ENCODE measurements at regions not wholly inside any gene's neighbourhood (a gene's known extent, or its start where the extent isn't known, plus 50 kb on each side); places are given as distances from the start of the nearest gene placed in this dataset.

DNA sequence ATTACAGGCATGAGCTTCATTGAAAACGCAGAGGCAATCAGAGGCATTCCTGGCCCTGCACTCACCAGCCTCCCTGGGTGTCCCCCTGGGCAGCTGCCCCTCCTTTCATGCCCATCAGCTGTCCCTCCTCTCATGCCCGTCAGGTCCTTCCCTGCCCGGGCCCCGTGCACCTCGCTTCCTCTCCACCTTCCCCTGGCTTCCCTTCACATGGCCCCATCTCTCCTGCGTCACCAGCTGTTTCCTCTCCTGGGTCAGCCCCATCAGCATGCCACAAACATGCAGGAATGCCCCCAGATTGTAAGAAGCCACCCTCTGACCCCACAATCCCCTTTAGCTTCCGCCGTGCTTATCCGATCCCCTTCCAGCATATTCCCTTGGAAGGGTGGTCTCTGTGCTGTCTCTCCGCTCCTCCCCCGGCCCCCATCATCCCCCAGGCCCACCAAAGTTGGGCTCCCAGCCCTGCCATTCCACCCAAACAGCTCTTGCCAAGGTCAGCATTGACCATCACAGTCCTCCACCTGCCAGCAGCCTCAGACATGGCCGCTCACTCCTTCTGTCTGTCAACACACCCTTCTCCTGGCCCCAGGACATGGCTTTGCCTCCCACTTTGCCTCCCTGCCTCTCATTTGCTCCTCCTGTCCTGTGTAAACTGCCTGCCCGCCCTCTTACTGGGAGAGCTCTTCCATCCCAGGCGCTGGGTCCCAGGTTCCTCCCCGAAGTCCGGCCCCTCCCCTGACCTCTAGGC, 98.6 kb upstream of the IER5L start:
- no peak for DNase-seq

DNA sequence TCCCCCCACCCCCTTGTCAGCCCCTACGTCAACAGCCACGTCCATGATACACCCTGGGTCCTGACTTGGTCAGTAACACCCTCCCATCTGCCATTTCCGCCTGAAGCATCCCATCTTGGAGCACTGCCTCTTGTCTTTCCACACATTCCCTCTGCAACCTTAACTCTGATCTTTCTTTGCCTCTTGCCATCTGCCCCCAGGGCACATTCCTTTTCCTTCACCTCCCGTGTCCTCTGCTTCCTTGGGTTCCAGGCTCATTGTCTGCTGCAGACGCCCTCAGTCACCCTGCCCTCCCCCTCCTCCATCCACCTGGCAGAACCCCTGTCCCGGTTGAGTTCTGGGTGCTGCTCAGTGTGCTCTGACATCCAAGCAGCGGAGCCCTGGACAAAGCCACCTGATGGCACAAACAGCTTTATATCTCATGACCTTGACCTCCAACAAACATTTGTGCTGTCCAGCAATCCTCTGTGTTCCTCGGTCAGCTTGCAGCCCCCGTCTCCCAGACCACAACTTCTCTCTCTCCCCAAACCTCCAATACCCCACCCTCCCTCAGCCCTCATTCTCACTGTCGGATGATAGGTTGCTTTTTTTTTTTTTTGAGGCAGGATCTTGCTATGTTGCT, 97.7 kb upstream of the IER5L start:
- DNase-seq, result no peak

DNA sequence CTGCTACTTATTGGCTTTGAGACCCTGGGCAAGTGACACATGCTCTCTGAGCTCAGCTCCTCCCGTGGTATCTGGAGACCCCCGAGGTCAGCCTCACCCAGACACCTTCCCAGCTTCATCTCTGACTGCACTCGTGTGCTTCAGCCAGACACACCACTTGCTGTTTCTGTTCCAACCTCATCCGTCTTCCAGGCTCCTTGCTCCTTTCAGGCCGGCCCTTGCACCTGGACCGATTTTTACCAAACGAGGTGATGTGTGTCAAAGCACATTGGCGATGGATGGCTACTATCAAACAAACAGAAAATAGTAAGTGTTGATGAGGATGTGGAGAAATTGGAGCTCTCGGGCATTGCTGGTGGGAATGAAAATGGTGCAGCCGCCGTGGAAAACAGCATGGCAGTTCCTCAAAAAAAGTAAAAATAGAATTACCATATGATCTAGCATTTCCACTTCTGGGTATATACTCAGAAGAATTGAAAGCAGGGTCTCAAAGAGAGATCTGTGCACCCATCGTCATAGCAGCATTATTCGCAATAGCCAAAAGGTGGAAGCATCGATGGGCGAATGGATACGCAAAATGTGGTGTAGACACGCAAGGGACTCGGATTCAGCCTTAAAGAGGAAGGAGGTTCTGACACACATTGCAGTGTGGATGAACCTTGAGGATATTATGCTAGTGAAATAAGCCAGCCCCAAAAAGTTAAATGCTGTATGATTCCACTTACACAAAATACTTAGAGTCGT, 96.1 kb upstream of the IER5L start:
- no peak for DNase-seq

DNA sequence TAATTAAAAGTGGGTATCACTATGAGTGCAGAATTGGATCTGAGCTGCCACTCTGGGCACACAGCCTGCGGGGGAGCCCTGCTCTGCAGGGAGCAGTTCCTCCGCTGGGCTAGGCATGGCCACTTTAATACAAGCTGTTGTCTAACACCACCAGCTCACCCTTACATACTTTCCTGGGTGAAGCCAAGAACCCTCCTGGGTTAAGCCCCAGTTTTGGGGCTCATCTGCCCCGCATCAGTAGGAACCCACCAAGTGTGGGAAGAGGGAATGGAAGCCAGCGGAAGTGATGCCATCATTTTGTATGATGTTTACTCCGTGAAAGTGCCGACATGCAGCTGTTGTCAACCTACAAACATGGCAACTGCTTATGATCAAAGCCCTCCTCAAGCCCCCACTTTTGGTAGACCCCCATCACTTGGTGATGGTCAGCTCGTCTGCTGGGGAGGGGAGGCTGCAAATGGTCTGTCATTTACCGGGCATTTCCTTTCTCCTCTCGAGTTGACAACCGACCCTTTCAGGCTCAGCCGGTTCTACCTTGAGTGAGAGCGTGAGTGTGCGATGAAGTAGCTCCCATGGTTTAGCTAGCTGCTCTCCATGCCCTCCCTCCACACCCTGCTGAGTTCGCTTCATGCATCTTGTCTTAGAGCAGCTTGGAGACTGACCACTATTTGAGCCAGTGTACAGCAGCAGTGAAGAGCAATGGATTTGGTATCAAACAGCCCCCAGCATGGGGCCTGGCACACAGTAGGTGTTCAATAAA, 95.3 kb upstream of the IER5L start:
- DNase-seq, result no peak

DNA sequence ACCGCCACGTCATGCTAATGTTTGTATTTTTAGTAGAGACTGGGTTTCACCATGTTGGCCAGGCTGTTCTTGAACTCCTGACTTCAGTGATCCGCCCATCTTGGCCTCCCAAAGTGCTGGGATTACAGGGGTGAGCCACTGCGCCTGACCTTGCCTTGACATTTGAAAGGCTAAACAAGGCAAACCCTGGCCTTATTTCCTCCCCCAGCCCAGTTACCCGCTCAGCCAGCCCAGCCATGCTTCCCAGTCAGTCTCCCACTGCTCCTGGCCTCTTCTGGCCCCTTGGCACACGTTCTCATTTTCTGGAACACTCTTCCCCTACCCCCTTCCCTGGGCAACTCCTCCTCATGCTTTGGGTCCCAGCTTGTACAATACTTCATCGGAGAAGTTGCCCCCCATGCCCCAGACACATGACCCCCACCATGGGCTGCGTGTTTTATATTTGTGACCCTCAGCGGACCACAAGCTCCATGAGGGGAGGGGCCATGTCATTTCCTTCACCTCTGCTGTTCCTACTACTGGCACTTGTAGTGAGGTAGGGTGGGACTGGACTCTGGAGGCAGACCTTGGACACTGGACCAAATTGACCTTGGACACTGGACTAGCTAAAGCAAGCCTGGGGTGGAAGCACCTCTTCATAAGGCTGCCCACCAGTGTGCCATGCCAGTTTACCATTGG, 94.4 kb upstream of the IER5L start:
- no peak for DNase-seq

DNA sequence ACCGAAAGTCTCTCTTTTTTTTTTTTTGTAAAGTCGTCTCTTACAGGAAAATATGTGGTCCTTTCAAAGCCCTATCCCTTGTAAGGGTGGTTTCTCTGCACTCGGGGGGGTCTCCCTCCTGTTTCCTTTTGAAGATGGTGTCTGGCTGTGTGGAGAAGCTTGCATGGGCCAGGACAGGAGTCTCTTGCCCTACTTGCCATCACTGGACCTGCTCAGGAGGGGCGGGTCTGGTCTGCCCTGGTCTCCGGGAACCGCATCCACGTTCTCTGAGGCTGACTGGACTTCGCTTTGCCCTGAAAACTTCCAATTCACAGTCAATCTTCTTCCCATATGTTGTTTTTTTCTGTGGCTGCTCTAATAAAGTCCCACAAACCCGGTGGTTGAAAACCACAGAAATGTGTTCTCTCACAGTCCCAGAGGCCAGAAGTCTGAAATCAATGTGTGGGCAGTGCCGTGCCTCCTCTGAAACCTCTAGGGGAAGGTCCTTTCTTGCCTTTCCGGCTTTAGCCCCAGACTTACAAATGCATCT, 92.9 kb upstream of the IER5L start:
- DNase-seq, result peak; percentile 46

DNA sequence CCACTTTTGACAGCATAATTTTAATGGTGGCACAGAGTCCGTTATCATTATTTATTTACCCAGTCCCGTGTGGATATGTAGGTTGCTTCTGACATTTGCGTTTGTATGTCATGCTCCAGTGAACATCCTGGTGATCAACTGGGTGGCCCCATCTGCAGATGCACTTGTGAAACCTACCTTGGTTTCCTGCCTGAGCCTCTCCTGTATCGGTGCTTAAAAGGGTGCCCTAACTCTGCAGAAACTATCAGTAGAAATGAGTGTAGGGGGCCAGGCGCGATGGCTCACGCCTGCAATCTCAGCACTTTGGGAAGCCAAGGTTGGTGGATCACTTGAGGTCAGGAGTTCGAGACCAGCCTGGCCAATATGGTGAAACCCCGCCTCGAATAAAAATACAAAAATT, 92.1 kb upstream of the IER5L start:
- no peak for DNase-seq

DNA sequence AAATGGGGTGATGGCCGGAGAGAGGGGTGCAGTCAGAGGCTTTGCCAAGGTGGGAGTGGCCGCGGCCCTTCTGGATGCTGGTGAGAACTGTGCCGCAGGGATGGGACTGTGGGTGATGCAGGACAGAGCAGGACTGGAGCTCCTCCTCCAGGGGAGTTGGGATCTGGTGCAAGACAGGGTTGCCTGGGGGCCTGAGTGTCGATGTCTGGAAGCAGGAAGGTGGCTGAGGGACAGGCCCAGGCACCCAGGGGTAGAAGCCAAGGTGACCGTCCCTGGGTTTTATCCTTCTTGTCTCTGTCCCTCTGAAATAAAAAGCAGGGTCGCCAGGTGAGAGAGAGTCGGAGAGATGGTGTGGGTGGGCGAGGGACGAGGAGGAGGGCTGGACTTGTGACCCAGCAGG, 89.1 kb upstream of the IER5L start:
- DNase-seq, result no peak

DNA sequence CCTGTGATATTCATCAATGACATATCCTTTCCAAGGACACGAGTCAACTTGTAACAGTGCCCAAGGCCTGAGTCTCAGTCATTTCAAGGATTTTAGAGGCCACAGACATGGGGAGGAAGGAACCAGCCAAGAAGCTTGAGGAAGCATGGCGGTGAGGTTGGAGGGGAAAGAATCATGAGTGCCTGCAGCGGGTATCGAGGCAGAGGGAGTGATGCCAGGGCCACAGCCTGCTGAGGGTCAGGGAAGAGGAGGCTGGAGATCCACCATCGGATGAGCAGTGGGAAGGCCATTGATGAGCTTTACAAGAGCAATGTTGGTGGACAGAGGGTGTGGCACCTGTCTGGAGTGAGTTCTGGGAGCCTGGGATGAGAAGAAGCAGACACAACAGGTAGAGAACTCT, 88.5 kb upstream of the IER5L start:
- DNase-seq, result no peak

DNA sequence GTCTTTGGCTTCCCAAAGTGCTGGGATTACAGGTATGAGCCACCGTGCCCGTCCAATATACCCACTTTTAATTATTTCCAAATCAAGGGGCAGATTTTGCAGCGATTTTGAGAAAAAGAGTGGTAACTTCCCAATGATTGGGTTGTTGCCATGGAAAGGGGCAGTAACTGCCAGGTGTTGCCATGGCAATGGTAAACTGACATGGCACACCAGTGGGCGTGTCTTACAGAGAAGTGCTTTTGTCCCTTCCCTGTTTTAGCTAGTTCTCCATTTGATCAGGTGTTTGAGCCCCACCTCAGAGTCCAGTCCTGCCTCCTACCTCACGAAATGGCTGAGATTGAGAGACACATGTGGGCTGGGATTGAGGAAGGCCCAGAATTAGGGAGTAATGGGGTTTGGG, 86.3 kb upstream of the IER5L start:
- no peak for DNase-seq

DNA sequence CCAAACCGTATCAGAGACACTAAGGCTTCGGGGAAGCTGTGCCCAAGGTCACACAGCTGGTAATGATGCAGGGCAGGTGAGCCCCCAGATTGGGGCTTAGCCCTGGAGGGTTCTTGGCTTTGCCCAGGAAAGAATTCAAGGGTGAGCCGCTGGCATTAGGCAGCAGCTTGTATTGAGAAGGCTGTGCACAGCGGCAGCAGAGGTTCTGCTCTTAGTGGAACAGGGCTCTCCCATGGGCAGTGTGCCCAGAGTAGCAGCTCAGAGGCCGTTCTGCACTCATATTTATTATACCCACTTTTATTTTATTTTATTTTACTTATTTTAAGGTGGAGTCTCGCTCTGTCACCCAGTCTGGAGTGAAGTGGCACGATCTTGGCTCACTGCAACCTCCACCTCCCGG, 85.8 kb upstream of the IER5L start:
- DNase-seq, result no peak

DNA sequence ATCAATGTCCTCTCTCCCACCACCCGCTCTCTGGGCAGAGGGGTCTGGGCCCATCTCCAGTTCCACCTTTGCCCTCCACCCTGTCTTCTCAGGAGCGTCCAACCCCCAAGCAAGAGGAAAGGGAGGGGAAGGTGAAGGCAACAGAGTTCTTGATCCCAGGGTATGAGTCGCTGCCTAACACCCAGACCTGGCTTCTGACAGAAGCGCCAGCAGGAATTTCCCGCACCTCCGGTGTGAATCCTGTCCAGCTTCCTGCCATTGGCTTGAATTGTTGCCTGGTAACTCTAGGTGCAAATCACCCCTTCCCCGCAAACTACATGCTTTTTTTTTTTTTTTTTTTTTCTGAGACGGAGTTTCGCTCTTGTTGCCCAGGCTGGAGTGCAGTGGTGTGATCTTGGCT, 84.2 kb upstream of the IER5L start:
- no peak for DNase-seq

DNA sequence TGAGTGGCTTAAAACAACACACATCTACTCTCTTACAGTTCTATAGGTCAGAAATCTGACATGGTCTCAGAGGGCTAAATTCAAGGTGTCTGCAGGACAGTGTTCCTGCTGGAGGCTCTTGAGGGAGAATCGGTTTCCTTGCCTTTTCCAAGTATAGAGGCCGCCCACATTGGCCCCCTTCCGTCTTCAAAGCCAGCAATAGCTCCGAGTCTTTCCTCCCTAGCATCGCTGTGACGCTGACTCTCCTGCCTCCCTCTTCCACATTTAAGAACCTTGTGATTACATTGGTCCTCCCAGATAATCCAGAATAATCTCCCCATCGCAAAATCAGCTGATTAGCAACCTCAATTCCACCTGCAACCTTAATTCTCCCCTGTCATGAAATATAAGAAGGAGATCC, 81.3 kb upstream of the IER5L start:
- no peak for DNase-seq

DNA sequence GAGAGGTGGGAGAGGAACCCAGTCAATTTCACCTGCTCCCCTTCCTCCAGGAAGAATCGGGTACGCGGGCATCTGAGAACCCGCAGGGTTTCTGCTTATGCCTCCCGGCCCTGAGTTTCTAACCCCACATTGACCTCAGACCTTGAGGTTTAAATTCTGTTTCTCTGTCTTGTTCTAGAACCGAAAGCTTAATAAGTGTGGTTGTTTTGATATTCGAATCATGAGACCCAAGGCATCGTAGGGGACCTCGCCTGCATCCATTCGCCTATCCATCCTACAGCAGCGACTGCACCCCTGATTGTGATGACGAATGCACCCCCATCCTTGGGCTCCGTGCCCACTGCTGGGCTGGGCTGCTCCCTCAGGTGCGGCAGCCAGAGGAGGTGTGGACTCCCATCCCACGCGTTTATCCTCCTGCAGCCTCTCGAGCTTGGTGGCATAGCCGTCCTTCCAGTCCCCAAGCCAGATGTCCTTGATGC, 80.8 kb upstream of the IER5L start:
- no peak for DNase-seq

DNA sequence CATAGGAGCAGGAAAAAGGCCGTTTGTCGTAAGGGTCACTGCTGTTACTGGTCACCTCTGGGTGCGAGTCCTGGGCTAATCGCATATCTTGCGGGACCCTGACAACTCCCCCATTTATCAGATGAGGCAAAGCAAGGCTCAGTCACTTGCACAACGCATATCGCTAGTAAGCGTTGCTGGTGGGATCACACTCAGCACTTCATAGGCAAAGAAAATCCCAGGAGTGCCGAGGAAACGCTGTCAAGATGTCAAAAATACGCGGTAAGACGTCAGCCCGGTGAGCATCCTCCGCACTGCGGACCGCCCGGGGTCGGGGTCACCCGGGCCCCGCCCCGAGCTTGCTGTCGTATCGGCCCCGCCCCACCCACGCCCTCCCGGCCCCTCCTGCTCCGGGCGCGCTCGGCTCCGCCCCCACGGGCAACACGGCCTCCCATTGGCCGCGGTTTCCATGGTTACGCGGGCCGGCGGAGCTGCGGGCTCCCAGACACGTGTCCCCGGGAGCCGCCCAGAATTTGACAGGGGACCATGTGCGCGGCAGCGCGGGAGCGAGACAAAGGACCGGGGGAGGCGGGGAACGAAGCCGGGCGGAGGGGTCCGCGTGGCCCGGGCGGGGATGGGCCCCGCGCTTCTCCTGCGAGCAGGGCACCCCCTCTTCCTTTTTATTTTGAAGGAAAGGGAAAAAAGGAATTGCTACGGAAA, 80.2 kb upstream of the IER5L start:
- peak; percentile 68 for DNase-seq

DNA sequence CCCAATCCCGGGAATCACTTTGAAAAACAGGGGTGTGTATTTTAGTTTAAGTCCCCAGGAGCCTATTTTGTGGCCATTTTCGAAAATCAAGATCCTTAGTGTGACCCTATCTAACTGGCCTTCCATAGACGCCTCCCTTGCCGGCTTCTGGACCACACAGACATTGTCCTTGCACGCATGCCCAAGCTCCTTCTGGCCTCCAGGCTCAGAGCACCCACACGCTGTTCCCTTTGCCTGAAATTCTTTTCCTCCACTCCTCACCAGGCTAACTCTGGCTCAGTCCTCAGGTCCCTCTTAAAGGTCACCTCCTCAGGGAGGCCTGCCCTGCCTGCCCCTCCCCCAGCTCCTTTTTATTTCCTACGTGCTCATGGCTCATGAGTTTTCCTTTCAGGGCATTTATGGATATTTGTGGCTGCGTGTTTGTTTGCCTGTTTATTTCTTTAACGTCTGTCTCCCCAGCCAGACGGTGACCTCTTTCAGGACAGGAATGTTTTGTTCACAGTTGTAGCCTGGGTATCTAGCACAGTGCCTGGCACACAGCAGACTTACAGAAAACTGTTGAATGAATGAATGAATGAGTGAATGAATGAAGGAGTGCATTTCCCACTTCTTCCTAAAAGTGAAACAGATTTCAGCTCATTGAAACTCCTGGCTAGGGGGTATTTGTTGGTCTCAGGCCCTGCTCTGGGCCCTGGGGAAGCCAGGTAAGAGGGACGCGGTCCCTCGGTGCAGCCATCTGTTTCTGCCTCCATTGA, 79.1 kb upstream of the IER5L start:
- no peak for DNase-seq

DNA sequence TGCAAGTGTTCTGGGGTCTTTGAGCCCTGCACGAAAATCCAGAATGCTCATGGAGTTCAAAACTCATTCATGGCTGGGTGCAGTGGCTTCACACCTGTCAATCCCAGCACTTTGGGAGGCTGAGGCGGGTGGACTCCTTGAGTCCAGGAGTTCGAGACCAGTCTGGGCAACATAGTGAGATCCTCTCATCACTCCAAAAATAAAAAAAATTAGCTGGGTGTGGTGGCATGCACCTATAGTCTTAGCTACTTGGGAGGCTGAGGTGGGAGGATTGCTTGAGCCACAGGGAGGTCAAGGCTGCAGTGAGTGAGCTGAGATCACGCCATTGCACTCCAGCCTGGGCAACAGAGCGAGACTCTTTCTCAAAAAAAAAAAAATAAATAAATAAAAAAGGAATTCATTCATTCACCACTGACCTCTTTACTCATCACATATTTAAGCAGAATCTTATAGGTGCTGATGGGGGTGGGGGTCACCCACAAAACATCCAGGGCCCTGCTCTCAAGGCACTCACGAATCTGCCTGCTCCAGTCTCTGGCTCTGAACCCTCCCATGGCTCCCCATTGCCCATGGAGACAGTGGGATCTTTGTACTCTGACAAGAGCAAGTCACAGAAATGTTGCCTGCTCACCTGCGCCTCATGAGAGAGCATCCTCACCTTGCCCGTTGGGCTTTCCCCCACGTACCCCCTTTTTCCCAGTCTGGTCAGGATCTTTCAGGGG, 76.7 kb upstream of the IER5L start:
- DNase-seq, result no peak

DNA sequence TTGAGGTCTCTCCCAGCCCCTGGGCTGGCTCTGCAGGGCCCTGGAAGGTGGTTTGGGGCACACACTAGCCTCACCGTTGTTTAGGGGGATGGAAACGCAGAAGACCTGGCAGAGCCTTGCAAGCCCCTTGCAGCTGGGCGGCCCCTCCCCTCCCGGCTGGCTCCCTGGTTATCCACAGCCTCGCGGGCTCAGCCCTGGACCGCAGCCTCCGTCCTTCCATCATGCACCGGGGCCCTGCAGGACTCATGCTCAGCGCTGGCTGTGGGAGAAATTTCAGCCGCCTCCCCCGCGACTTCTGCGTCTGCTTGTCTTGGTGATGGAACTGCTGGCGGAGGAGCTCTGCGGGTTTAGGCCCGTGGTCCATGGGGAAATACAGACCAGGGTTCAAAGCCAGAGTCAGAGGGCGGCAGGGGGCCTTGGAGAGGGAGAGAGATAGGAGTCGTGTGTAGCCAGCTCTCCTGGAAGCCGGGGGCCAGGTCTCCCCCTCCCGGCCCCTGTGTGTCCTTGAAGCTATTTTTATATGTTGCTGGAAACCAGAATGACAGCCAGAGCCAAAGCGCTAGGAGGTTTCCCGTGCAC, 75.8 kb upstream of the IER5L start:
- no peak for DNase-seq

DNA sequence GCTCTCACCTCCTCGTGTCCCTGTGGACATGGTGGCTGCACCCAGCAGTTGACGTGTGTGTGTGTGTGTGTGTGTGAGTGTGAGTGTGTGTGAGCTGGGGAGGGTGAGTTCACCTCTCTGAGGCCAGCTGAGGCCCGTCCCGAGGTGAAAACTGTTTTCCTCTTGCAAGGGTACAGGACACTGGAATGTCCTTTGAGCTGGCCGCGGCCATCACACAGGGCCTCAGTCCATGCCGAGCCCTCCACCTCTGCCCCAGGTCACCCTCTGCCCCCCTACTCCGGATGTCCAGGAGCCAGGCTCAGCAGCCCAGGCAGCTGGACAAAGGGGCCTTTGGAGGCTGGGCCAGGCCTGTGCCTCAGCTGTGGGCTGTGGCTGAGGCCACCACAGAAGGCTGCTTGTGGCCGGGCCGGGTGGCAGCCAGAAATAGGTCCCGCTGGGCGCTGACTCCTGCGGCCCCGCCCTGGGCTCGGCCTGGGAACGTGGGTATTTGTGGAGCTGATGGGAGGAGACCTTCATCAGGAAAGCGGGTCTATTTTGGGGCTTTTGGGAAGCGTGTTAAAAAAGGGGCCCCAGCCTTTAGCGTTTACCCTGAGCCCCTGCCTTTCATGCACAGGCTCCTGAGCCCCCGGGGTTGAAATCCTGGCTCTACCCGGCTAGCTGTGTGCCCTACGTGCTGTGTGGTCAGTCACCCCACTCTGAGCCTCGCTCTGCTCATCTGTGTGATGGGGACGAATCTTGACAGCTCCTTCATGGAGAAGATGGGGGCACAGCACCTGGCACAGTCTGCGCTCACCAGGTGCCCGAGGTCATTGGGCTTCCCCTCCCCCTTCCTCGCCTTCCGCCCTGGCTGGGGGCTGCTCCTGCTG, 75.1 kb upstream of the IER5L start:
- no peak for DNase-seq

Measured in GDM1 (cell line).